DOHH2 (cell line): ENCODE measurements at regions not wholly inside any gene's neighbourhood (a gene's known extent, or its start where the extent isn't known, plus 50 kb on each side); places are given as distances from the start of the nearest gene placed in this dataset.

Experiments
- CTCF ChIP-seq: fragments of 200-600 bp; sonication (generic); IDR thresholded peaks from one replicate; pipeline ENCODE4 v1.5.1; 2014; ENCODE audit warnings: antibody characterized with exemption, mild to moderate bottlenecking, low read depth, low read length; ENCODE audit not compliant: poor library complexity, severe bottlenecking
- EZH2phosphoT487 ChIP-seq: fragments of 200-600 bp; sonication (generic); IDR thresholded peaks from 2 replicates; pipeline ENCODE4 v1.6.1; 2017; ENCODE audit warnings: borderline replicate concordance, mild to moderate bottlenecking, antibody characterized with exemption, low read length, moderate library complexity, mixed read lengths

- TF ChIP-seq CTCF (no peak), EZH2phosphoT487 (no peak)
Measured at GRCh38 chr1:56334047-56334446, 245.3 kb downstream of the PLPP3 start.
